ENCODE measurements at regions not wholly inside any gene's neighbourhood (a gene's known extent, or its start where the extent isn't known, plus 50 kb on each side); places are given as distances from the start of the nearest gene placed in this dataset.

DNA sequence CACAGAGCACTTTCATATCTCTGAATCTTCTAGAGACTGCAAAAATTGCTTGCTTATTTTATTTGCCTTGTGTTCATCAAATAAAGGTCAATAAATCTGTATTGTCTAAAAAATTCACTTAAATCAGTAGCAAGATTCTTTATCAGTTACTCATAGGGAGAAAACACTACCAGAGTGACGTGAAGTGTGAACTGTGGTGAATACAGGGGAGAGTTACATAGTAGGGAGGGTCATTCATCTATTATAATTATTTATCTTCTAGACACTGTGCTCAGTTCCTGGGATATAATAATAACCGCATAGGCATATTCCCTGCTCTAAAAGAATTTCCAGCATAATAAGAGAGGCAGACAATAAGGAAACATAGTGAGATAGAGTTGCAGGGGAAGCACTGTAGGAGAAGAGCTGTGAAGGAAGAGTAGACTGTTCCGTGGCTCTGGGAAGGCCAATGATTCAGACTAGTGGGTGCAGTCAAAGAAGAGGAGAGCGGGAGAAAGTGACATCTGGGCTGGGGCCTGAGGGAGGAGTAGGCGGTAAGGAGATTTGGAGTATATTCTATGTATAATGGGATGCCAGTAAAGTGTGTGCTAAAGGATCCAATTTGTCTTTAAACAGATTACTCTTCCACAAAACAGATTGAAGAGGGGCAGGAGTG is 84.0 kb upstream of the TDRD3 start:
- TF ChIP-seq EZH2phosphoT487 (IDR thresholded peaks at IDR 0.05; ENCODE audit: unreplicated experiment) (no peak), POLR2AphosphoS5 (IDR thresholded peaks at IDR 0.05; ENCODE audit: low read depth) (no peak), ZNF114 (CRISPR knock-in tag; IDR thresholded peaks at IDR 0.05) (no peak), ZNF331 (CRISPR knock-in tag; IDR thresholded peaks at IDR 0.05; ENCODE audit: low read depth) (no peak), EZH2 (IDR thresholded peaks at IDR 0.05; ENCODE audit: low read depth, unreplicated experiment) (no peak)
- TF ChIP-seq, protein P1, sequence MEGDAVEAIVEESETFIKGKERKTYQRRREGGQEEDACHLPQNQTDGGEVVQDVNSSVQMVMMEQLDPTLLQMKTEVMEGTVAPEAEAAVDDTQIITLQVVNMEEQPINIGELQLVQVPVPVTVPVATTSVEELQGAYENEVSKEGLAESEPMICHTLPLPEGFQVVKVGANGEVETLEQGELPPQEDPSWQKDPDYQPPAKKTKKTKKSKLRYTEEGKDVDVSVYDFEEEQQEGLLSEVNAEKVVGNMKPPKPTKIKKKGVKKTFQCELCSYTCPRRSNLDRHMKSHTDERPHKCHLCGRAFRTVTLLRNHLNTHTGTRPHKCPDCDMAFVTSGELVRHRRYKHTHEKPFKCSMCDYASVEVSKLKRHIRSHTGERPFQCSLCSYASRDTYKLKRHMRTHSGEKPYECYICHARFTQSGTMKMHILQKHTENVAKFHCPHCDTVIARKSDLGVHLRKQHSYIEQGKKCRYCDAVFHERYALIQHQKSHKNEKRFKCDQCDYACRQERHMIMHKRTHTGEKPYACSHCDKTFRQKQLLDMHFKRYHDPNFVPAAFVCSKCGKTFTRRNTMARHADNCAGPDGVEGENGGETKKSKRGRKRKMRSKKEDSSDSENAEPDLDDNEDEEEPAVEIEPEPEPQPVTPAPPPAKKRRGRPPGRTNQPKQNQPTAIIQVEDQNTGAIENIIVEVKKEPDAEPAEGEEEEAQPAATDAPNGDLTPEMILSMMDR (conservative IDR thresholded peaks at IDR 0.05; ENCODE audit: low read depth in 2 of 2): no peak
